Tibial artery (tissue), 4 donors: ENCODE measurements at regions not wholly inside any gene's neighbourhood (a gene's known extent, or its start where the extent isn't known, plus 50 kb on each side); places are given as distances from the start of the nearest gene placed in this dataset.

Experiments
- DNase-seq, 2 donors: peaks; one replicate each; pipeline ENCODE4 v3.0.0-alpha.2; 2019
- H3K27ac ChIP-seq, 2 donors: fragments of 200-600 bp; sonication (generic) in 1 of 2; 1 replicate in 1 of 2; 2 replicates in 1 of 2; pipeline ENCODE4 v1.5.1; 2018 to 2019; ENCODE audit warnings: mild to moderate bottlenecking in 1 of 2
- H3K27me3 ChIP-seq, 2 donors: fragments of 200-600 bp; sonication (generic) in 1 of 2; one replicate each; pipeline versions ENCODE4 v1.5.1 to v1.6.0; 2016 to 2019
- H3K36me3 ChIP-seq, 3 donors: fragments of 200-600 bp; sonication (generic) in 2 of 3; one replicate each; pipeline ENCODE4 v1.5.1; 2016 to 2019; ENCODE audit warnings: mild to moderate bottlenecking in 2 of 3
- H3K4me1 ChIP-seq, 4 donors: fragments of 200-600 bp; sonication (generic) in 2 of 4; 1 replicate in 3 of 4; 2 replicates in 1 of 4; pipeline ENCODE4 v1.5.1; 2016 to 2019
- H3K4me3 ChIP-seq, 2 donors: fragments of 200-600 bp; sonication (generic) in 1 of 2; 1 replicate in 1 of 2; 2 replicates in 1 of 2; pipeline ENCODE4 v1.5.1; 2018 to 2019; ENCODE audit warnings: mild to moderate bottlenecking in 2 of 2
- H3K9me3 ChIP-seq, 3 donors: fragments of 200-600 bp; sonication (generic) in 1 of 3; one replicate each; pipeline ENCODE4 v1.5.1; 2016 to 2019
- CTCF ChIP-seq, 2 experiments: fragments of 200-600 bp in 1 of 2; fragments of 450-650 bp in 1 of 2; IDR thresholded peaks; one replicate each; pipeline ENCODE4 v1.5.1; 2017 to 2019; ENCODE audit warnings: antibody characterized with exemption in 2 of 2, mild to moderate bottlenecking in 1 of 2, moderate library complexity in 1 of 2
- intact Hi-C: fragments of 100-400 bp; cut with DNase I; formaldehyde crosslinking; loops from one replicate; pipeline ENCODE4 v1.15.0; 2023; ENCODE audit warnings: low total_unique reads

GRCh38 chr5:103487822-103488493 is 74.6 kb downstream of the NUDT12 start:
- DNase-seq, result no peak
- Histone ChIP-seq H3K4me1 (no peaks in the 10 kb centered on the region), H3K27me3 (no peaks in the 10 kb centered on the region), H3K4me3 (no peak overlapping the region), H3K9me3 (no peaks in the 10 kb centered on the region), H3K27ac (no peak overlapping the region), H3K36me3 (no peaks in the 10 kb centered on the region)
- TF ChIP-seq CTCF (IDR thresholded peaks at IDR 0.05), result no peak
- intact Hi-C loops, result no loop called here

- DNase-seq, result no peak
- Histone ChIP-seq H3K36me3 (no peaks in the 10 kb centered on the region), H3K27me3 (no peaks in the 10 kb centered on the region), H3K4me3 (no peak overlapping the region), H3K27ac (no peak overlapping the region), H3K4me1 (no peaks in the 10 kb centered on the region), H3K9me3 (no peaks in the 10 kb centered on the region)
- no peak for TF ChIP-seq CTCF (IDR thresholded peaks at IDR 0.05)
- intact Hi-C loops, result no loop called here
These were observed 75.4 kb downstream of the NUDT12 start for GRCh38 chr5:103487218-103487617.

GRCh38 chr5:103486739-103487138 is 75.8 kb downstream of the NUDT12 start:
- TF ChIP-seq CTCF (IDR thresholded peaks at IDR 0.05), result no peak
- Histone ChIP-seq H3K9me3 (no peaks in the 10 kb centered on the region), H3K27me3 (no peaks in the 10 kb centered on the region), H3K4me3 (no peak overlapping the region), H3K4me1 (no peaks in the 10 kb centered on the region), H3K27ac (no peak overlapping the region), H3K36me3 (no peaks in the 10 kb centered on the region)
- intact Hi-C loops, result no loop called here
- no peak for DNase-seq

- H3K4me3 ChIP-seq, result no peak overlapping the region
- intact Hi-C loops, result no loop called here
- H3K27me3 ChIP-seq, result no peaks in the 10 kb centered on the region
- no peaks in the 10 kb centered on the region for H3K4me1 ChIP-seq
- no peak overlapping the region for H3K27ac ChIP-seq
- no peak for TF ChIP-seq CTCF (IDR thresholded peaks at IDR 0.05)
- H3K36me3 ChIP-seq, result no peaks in the 10 kb centered on the region
- DNase-seq, result no peak
- H3K9me3 ChIP-seq, result no peaks in the 10 kb centered on the region
These were observed 82.3 kb downstream of the NUDT12 start for GRCh38 chr5:103480246-103480645.

GRCh38 chr5:103477678-103478077 is 84.9 kb downstream of the NUDT12 start:
- intact Hi-C loops, result no loop called here
- H3K36me3 ChIP-seq, result no peaks in the 10 kb centered on the region
- no peak overlapping the region for H3K27ac ChIP-seq
- no peaks in the 10 kb centered on the region for H3K27me3 ChIP-seq
- no peak for DNase-seq
- H3K4me1 ChIP-seq, result no peaks in the 10 kb centered on the region
- H3K9me3 ChIP-seq, result no peaks in the 10 kb centered on the region
- TF ChIP-seq CTCF (IDR thresholded peaks at IDR 0.05), result no peak
- H3K4me3 ChIP-seq, result no peak overlapping the region

- no peak for DNase-seq
- intact Hi-C loops, result no loop called here
- H3K4me1 ChIP-seq, result no peaks in the 10 kb centered on the region
- H3K36me3 ChIP-seq, result no peaks in the 10 kb centered on the region
- no peak overlapping the region for H3K27ac ChIP-seq
- no peak overlapping the region for H3K4me3 ChIP-seq
- H3K9me3 ChIP-seq, result no peaks in the 10 kb centered on the region
- H3K27me3 ChIP-seq, result no peaks in the 10 kb centered on the region
- no peak for TF ChIP-seq CTCF (IDR thresholded peaks at IDR 0.05)
These were observed 85.8 kb downstream of the NUDT12 start for GRCh38 chr5:103476811-103477210.
